HUES48 (cell line): ENCODE measurements at regions not wholly inside any gene's neighbourhood (a gene's known extent, or its start where the extent isn't known, plus 50 kb on each side); places are given as distances from the start of the nearest gene placed in this dataset.

Source experiments
- H3K27ac ChIP-seq: one replicate; pipeline ENCODE4 v1.7.0; 2013; ENCODE audit warnings: low read depth, low read length, inconsistent platforms
- H3K27me3 ChIP-seq: 2 replicates; pipeline ENCODE4 v1.6.1; 2013; ENCODE audit warnings: mild to moderate bottlenecking, low read length; ENCODE audit not compliant: control insufficient read depth, insufficient read depth
- H3K36me3 ChIP-seq: 2 replicates; pipeline ENCODE4 v1.6.1; 2013; ENCODE audit warnings: low read length; ENCODE audit not compliant: control insufficient read depth, insufficient read depth
- H3K4me1 ChIP-seq: 2 replicates; pipeline ENCODE4 v1.6.1; 2013; ENCODE audit warnings: mild to moderate bottlenecking, low read length; ENCODE audit not compliant: control insufficient read depth, insufficient read depth
- H3K4me3 ChIP-seq: 2 replicates; pipeline ENCODE4 v1.5.1; 2013; ENCODE audit warnings: mild to moderate bottlenecking, low read depth, low read length
- H3K9ac ChIP-seq: 2 replicates; pipeline ENCODE4 v1.6.1; 2013; ENCODE audit warnings: mild to moderate bottlenecking, low read depth, low read length, moderate library complexity
- H3K9me3 ChIP-seq: 2 replicates; pipeline ENCODE4 v1.6.1; 2013; ENCODE audit warnings: low read length; ENCODE audit not compliant: control insufficient read depth, insufficient read depth

GRCh38 chr14:29156096-29156495 is 389.5 kb downstream of the FOXG1 start:
- Histone ChIP-seq H3K36me3 (no peaks in the 10 kb centered on the region), H3K9ac (no peak overlapping the region), H3K27ac (no peak overlapping the region), H3K4me3 (no peak overlapping the region), H3K4me1 (no peaks in the 10 kb centered on the region), H3K9me3 (peaks cover 2% of the 10 kb centered on the region; the same call in 1 of the 2 replicates), H3K27me3 (no peaks in the 10 kb centered on the region)

DNA sequence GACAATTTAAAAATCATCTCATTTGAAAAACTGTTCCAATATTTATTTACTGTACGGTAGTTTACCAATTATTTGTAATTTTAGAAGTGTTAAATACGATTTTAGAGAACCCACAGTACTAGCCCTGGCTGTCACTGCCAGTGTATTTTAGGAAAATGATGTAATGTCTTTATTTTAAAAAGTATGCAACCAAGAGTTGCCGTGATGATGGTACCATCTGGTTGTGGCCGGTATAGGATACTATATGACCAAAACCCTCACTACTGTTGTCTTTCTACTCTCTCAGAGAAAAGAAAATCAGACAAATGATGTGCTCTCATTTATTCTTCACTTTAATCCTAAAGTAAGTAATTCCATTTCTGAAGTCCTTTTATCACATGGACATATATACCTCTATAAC is 395.0 kb downstream of the FOXG1 start:
- Histone ChIP-seq H3K27me3 (no peaks in the 10 kb centered on the region), H3K9me3 (no peaks in the 10 kb centered on the region), H3K4me1 (no peaks in the 10 kb centered on the region), H3K36me3 (no peaks in the 10 kb centered on the region), H3K9ac (no peak overlapping the region), H3K4me3 (no peak overlapping the region), H3K27ac (no peak overlapping the region)

DNA sequence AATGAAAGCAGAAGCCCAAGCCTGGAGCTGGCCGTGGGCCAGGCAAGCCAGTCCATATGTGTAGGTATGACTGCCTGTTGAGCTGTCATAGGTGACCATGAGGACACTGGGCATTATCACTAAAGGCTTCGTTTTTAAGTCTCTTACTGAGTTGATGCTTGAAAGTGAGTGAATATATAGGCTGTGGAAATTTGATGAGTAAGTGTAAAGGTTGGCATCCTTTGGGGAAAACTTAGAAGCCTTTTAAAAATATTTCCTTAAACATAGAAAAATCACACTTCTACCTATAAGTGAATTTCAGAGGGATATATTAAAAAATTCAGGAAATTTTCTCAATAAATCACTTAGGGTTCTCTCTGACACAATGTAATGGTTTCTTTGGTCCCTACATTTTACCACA is 396.5 kb downstream of the FOXG1 start:
- Histone ChIP-seq H3K4me1 (no peaks in the 10 kb centered on the region), H3K9ac (no peak overlapping the region), H3K27ac (no peak overlapping the region), H3K27me3 (no peaks in the 10 kb centered on the region), H3K4me3 (no peak overlapping the region), H3K9me3 (no peaks in the 10 kb centered on the region), H3K36me3 (no peaks in the 10 kb centered on the region)

DNA sequence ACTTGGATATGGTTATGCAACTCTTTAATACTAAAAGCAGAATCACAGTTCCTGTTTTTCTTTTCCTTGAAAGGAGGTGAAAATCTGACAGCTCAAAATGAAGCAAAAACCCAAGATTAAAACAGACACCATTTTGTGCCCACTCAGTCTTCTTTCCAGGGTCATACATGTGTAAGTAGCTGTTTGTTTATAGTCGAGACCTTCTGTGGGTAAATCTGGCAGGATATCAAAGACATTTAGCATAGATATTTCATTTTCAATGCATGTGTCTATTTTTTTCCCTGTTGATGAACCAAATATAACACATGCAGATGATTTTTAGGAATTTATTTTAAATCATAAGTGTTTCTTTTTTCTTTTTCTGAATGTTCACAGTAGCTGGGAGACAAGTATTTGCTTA is 398.8 kb downstream of the FOXG1 start:
- Histone ChIP-seq H3K27me3 (no peaks in the 10 kb centered on the region), H3K27ac (no peak overlapping the region), H3K4me1 (no peaks in the 10 kb centered on the region), H3K9ac (no peak overlapping the region), H3K9me3 (no peaks in the 10 kb centered on the region; the same call in 1 of the 2 replicates), H3K36me3 (no peaks in the 10 kb centered on the region), H3K4me3 (no peak overlapping the region)

- no peaks in the 10 kb centered on the region for H3K36me3 ChIP-seq
- H3K9me3 ChIP-seq: no peaks in the 10 kb centered on the region; the same call in 1 of the 2 replicates
- H3K4me1 ChIP-seq: no peaks in the 10 kb centered on the region
- no peaks in the 10 kb centered on the region for H3K27me3 ChIP-seq
- no peak overlapping the region for H3K27ac ChIP-seq
- no peak overlapping the region for H3K9ac ChIP-seq
- no peak overlapping the region for H3K4me3 ChIP-seq
Measured at GRCh38 chr14:29166507-29166906, 399.9 kb downstream of the FOXG1 start.

- no peaks in the 10 kb centered on the region for H3K27me3 ChIP-seq
- H3K4me1 ChIP-seq: no peaks in the 10 kb centered on the region
- H3K9me3 ChIP-seq: no peaks in the 10 kb centered on the region; the same call in 1 of the 2 replicates
- H3K36me3 ChIP-seq: no peaks in the 10 kb centered on the region
- no peak overlapping the region for H3K4me3 ChIP-seq
- no peak overlapping the region for H3K27ac ChIP-seq
- H3K9ac ChIP-seq: no peak overlapping the region
Measured at GRCh38 chr14:29168149-29168548, 401.6 kb downstream of the FOXG1 start.

DNA sequence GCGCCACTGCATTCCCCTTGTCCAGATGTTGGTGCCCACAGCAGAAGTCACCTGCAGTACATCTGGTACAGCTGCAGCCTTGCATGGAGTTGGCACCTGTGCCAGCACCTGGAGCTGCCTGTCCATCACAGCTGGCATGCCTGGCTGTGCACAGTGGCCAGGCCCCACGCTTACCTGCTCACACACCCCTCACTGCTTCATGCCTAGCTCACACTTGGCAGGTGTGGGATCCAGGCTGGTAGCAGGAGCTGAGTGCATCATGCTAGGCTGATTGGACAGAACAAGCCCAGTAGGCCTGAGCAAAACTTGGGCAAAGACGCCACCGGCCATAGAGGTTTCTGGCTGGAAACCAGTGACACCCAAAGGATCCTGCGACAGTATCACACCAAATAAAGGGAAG is 402.8 kb downstream of the FOXG1 start:
- Histone ChIP-seq H3K4me1 (no peaks in the 10 kb centered on the region), H3K4me3 (no peak overlapping the region), H3K27ac (no peak overlapping the region), H3K36me3 (no peaks in the 10 kb centered on the region), H3K27me3 (no peaks in the 10 kb centered on the region), H3K9me3 (no peaks in the 10 kb centered on the region; the same call in 1 of the 2 replicates), H3K9ac (no peak overlapping the region)

DNA sequence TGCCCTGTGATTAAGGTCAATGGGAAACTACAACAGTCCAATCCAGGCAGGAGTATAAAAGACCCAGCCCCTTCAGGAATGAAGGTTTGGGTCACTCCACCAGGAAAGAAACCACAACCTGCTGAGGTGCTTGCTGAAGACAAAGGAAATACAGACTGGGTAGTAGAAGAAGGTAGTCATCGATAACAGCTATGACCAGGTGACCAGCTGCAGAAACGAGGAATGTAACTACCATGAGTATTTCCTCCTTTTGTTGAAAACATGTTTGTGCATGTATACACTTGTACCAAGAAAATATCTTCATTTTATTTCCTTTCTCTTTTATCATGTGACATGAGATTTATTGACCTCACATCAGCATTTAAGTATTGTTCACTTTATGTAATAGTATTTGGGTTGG is 409.1 kb downstream of the FOXG1 start:
- H3K27ac ChIP-seq: no peak overlapping the region
- H3K27me3 ChIP-seq: no peaks in the 10 kb centered on the region
- H3K9me3 ChIP-seq: no peaks in the 10 kb centered on the region
- no peak overlapping the region for H3K4me3 ChIP-seq
- H3K4me1 ChIP-seq: no peaks in the 10 kb centered on the region
- H3K9ac ChIP-seq: no peak overlapping the region
- no peaks in the 10 kb centered on the region for H3K36me3 ChIP-seq

DNA sequence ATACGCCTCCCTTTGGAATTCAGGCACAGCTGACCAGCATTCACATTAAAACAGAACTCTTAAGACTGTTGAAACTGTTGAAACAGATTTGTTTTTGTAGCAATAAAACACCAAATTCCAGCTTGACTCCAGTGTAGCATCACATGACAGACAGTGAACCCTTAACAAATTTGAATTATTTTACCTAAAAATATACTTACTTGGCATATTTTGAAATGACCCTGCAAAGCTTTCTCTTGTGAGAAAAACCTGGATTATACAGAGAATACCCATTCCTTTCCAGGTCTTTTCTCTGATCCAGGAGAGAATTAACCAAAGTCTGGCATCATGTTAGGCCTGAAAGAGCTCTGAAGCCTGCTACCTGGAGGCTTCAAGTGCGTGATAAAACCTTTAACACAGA is 410.3 kb downstream of the FOXG1 start:
- Histone ChIP-seq H3K9ac (no peak overlapping the region), H3K9me3 (no peaks in the 10 kb centered on the region)

DNA sequence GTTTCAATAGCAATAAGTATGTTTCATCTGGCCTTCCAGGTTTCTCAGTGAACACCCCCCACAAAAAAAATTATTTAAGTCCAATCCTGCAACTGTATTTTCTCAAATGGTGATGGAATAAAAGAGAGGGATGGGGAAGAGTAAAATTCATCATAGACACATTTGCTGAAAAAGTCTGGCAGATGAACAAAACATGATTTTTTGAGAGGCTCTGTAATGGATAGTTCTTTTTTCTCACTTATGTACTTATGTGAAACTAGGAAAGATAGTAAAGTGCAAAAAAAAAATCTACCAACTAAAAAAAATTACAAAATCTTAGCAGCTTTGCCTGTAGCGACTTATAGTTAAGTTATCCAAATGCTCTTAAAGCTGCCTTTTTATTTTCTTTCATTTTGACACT is 412.4 kb downstream of the FOXG1 start:
- Histone ChIP-seq H3K4me1 (no peaks in the 10 kb centered on the region), H3K9ac (no peak overlapping the region), H3K36me3 (no peaks in the 10 kb centered on the region), H3K27ac (no peak overlapping the region), H3K9me3 (no peaks in the 10 kb centered on the region), H3K27me3 (no peaks in the 10 kb centered on the region), H3K4me3 (no peak overlapping the region)

More for the DNA sequence above, 410.3 kb downstream of the FOXG1 start:
- no peak overlapping the region for H3K27ac ChIP-seq
- H3K4me3 ChIP-seq: no peak overlapping the region
- no peaks in the 10 kb centered on the region for H3K4me1 ChIP-seq
- no peaks in the 10 kb centered on the region for H3K36me3 ChIP-seq
- H3K27me3 ChIP-seq: no peaks in the 10 kb centered on the region

DNA sequence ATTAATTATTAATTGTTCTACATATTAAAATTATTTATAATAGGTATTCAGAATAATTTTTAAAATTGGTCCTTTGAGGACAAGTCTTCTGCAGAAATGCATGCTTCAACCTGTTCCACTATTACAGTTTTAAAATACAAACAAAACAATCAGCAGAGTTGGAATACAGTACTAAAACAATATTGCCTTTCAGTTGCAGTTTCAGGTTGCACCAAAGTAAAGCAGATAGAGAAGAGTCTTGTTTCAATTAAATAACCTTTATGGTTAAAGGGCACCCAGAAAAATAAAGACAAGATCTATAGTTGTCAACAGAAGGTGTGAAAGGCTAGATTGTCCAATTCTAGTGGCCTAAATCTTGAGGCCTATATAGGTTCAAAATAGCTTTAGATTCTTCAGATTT is 424.5 kb downstream of the FOXG1 start:
- H3K9ac ChIP-seq: no peak overlapping the region
- H3K9me3 ChIP-seq: no peaks in the 10 kb centered on the region
- H3K4me3 ChIP-seq: no peak overlapping the region
- H3K27me3 ChIP-seq: no peaks in the 10 kb centered on the region
- no peak overlapping the region for H3K27ac ChIP-seq
- no peaks in the 10 kb centered on the region for H3K36me3 ChIP-seq
- H3K4me1 ChIP-seq: no peaks in the 10 kb centered on the region

GRCh38 chr14:29197557-29197956 is 431.0 kb downstream of the FOXG1 start:
- Histone ChIP-seq H3K9me3 (no peaks in the 10 kb centered on the region), H3K4me3 (no peak overlapping the region), H3K27ac (no peak overlapping the region), H3K9ac (no peak overlapping the region), H3K27me3 (no peaks in the 10 kb centered on the region), H3K36me3 (no peaks in the 10 kb centered on the region), H3K4me1 (no peaks in the 10 kb centered on the region)
